ENCODE measurements at regions not wholly inside any gene's neighbourhood (a gene's known extent, or its start where the extent isn't known, plus 50 kb on each side); places are given as distances from the start of the nearest gene placed in this dataset.

DNA sequence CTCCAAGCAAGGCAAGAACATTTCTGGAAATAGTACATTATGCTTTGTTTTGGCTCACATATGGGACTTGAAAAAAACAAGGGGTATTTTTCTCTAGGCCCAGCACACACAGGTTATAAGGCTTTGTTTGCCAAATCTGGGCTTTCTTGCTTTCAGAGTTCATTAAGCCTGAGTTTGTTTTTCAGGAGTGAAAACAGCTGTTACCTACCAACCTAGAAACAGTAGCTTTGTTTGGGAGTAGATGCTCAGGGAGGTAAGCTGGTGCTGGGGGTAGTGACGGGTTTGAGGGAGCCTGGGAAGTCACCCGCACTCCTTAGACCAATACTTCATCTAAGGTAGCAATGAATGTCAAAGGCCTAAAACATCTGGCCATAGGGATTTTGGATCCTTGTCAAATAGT is 241.2 kb downstream of the KBTBD8 start:
- TF ChIP-seq, protein P1, sequence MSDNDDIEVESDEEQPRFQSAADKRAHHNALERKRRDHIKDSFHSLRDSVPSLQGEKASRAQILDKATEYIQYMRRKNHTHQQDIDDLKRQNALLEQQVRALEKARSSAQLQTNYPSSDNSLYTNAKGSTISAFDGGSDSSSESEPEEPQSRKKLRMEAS (IDR thresholded peaks at IDR 0.05): no peak
- TF ChIP-seq, protein P2, sequence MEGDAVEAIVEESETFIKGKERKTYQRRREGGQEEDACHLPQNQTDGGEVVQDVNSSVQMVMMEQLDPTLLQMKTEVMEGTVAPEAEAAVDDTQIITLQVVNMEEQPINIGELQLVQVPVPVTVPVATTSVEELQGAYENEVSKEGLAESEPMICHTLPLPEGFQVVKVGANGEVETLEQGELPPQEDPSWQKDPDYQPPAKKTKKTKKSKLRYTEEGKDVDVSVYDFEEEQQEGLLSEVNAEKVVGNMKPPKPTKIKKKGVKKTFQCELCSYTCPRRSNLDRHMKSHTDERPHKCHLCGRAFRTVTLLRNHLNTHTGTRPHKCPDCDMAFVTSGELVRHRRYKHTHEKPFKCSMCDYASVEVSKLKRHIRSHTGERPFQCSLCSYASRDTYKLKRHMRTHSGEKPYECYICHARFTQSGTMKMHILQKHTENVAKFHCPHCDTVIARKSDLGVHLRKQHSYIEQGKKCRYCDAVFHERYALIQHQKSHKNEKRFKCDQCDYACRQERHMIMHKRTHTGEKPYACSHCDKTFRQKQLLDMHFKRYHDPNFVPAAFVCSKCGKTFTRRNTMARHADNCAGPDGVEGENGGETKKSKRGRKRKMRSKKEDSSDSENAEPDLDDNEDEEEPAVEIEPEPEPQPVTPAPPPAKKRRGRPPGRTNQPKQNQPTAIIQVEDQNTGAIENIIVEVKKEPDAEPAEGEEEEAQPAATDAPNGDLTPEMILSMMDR (IDR thresholded peaks at IDR 0.05; ENCODE audit: low read depth, low read length, missing input control): no peak
- TF ChIP-seq, protein P3, sequence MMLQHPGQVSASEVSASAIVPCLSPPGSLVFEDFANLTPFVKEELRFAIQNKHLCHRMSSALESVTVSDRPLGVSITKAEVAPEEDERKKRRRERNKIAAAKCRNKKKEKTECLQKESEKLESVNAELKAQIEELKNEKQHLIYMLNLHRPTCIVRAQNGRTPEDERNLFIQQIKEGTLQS (IDR thresholded peaks at IDR 0.05): no peak
- TF ChIP-seq FOXA2 (IDR thresholded peaks at IDR 0.05): no peak
- TF ChIP-seq GABPA (IDR thresholded peaks at IDR 0.05 in 1 of 2, conservative IDR thresholded peaks at IDR 0.05 in 1 of 2): no peak
- no peak for TF ChIP-seq JUND (IDR thresholded peaks at IDR 0.05)
- TF ChIP-seq FOXA1 (IDR thresholded peaks at IDR 0.05): no peak
- no peak for TF ChIP-seq RXRA (IDR thresholded peaks at IDR 0.05)
- TF ChIP-seq SP1 (IDR thresholded peaks at IDR 0.05): no peak
- no peak for TF ChIP-seq EGR1 (IDR thresholded peaks at IDR 0.05; ENCODE audit: low read depth in 2 of 2)
